ENCODE measurements at regions not wholly inside any gene's neighbourhood (a gene's known extent, or its start where the extent isn't known, plus 50 kb on each side); places are given as distances from the start of the nearest gene placed in this dataset.

DNA sequence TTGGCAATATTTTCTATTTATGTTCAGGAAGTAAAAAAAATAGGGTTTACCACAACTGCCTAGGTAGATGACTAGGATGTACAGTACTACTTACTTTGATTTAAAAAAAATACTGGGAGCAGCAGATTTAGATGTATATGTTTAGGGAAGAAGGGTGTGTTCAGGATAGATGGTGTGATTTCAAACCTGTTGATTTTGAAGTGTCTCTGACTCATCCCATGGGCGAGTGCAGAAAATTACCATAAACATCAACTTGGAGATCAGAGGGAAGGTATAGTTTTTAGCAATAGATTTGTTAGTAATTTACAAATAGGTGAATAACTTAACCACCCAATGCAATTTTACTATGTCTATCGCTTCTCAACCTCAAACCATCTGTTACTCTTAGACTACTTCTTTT lies 214.8 kb downstream of the NDFIP2 start:
- TF ChIP-seq SUZ12 (IDR thresholded peaks at IDR 0.05; ENCODE audit: extremely low read depth, insufficient read depth, insufficient read length), result no peak
- no peak for TF ChIP-seq YY1 (IDR thresholded peaks at IDR 0.05; ENCODE audit: insufficient read depth, insufficient read length)
